Lung (tissue), 11 donors: ENCODE measurements at regions not wholly inside any gene's neighbourhood (a gene's known extent, or its start where the extent isn't known, plus 50 kb on each side); places are given as distances from the start of the nearest gene placed in this dataset.
"Not testable (repeated sequence)": the region's sequence is repeated elsewhere in the genome, so short reads cannot be mapped to it uniquely, and the experiment has no call there.

Source experiments
- ATAC-seq: fragments of 200-7000 bp; cut with Tn5 transposase; one replicate; pipeline ENCODE4 v1.9.1; 2020; ENCODE audit warnings: moderate number of reproducible peaks; ENCODE audit not compliant: insufficient read depth, low FRiP score
- DNase-seq, 3 donors: peaks; one replicate each; pipeline ENCODE4 v3.0.0-alpha.2; 2013 to 2017
- H3K27ac ChIP-seq, 2 donors: one replicate each; pipeline ENCODE4 v1.5.1; 2013; ENCODE audit warnings: mild to moderate bottlenecking in 2 of 2, moderate library complexity in 2 of 2, control low read depth in 1 of 2, inconsistent platforms in 1 of 2, low read depth in 1 of 2, low read length in 1 of 2
- H3K27me3 ChIP-seq, 3 donors: one replicate each; pipeline ENCODE4 v1.5.1; 2013; ENCODE audit warnings: low read length in 2 of 3; ENCODE audit not compliant: control insufficient read depth in 3 of 3, insufficient read depth in 3 of 3
- H3K36me3 ChIP-seq, 4 donors: one replicate each; pipeline ENCODE4 v1.5.1; 2013; ENCODE audit warnings: low read length in 4 of 4, mild to moderate bottlenecking in 1 of 4, moderate library complexity in 1 of 4; ENCODE audit not compliant: control insufficient read depth in 4 of 4, insufficient read depth in 4 of 4
- H3K4me1 ChIP-seq, 5 donors: one replicate each; pipeline ENCODE4 v1.5.1; 2013; ENCODE audit warnings: low read length in 5 of 5, mild to moderate bottlenecking in 2 of 5, moderate library complexity in 1 of 5; ENCODE audit not compliant: control insufficient read depth in 5 of 5, insufficient read depth in 5 of 5
- H3K4me3 ChIP-seq: one replicate; pipeline ENCODE4 v1.5.1; 2013; ENCODE audit warnings: mild to moderate bottlenecking, control low read depth, moderate library complexity
- H3K9ac ChIP-seq, 2 donors: one replicate each; pipeline ENCODE4 v1.5.1; 2013; ENCODE audit warnings: low read length in 2 of 2, control low read depth in 1 of 2; ENCODE audit not compliant: insufficient read depth in 1 of 2
- H3K9me3 ChIP-seq, 4 donors: one replicate each; pipeline ENCODE4 v1.5.1; 2013; ENCODE audit warnings: low read length in 3 of 4, mild to moderate bottlenecking in 1 of 4, moderate library complexity in 1 of 4; ENCODE audit not compliant: control insufficient read depth in 4 of 4, insufficient read depth in 3 of 4
- CTCF ChIP-seq: IDR thresholded peaks from 2 replicates; pipeline ENCODE4 v1.5.1; 2012; ENCODE audit warnings: mild to moderate bottlenecking; ENCODE audit errors: control extremely low read depth, extremely low read depth
- WGBS, 2 donors: extraction: QIAGEN DNeasy Blood & Tissue Kit; methylation state at CpG; one replicate each; pipeline ENCODE4 v1.1.7; 2013; 5-methylcytosine and 5-hydroxymethylcytosine counted together
- donor health status: control.
- donor health status: control.
- donor health status: Bipolar disorder and iron deficiency.
- donor health status: healthy.
- donor health status: DM: yes; HTN: yes; CAD: no.

- ATAC-seq (no peak), DNase-seq (no peak)
- Histone ChIP-seq H3K4me1 (no peaks in the 10 kb centered on the region), H3K27ac (no peak overlapping the region), H3K4me3 (no peak overlapping the region), H3K9me3 (peaks cover 0 to 2% (median 0%) of the 10 kb centered on the region in 4 donors), H3K9ac (no peak overlapping the region), H3K36me3 (no peaks in the 10 kb centered on the region), H3K27me3 (no peaks in the 10 kb centered on the region)
- WGBS, 2 donors, result 88 to 95% methylated on average over 8 of the region's 8 CpGs
- TF ChIP-seq CTCF, result no peak
Measured at GRCh38 chr7:66466081-66466600, 162.5 kb upstream of the KCTD7 start.

GRCh38 chr7:66467887-66468286 lies 160.8 kb upstream of the KCTD7 start:
- DNase-seq, result no peak
- WGBS, 2 donors, result 97 to 100% methylated on average over 2 of the region's 2 CpGs
- TF ChIP-seq CTCF, result no peak

GRCh38 chr7:66473064-66473463 lies 155.6 kb upstream of the KCTD7 start:
- H3K4me1 ChIP-seq, H3K27ac ChIP-seq, H3K9me3 ChIP-seq, H3K4me3 ChIP-seq, H3K27me3 ChIP-seq, DNase-seq, H3K9ac ChIP-seq, ATAC-seq: not testable (repeated sequence)
- 71 to 79% methylated on average over 3 of the region's 3 CpGs for WGBS, 2 donors
- peaks cover 0 to 14% (median 0%) of the 10 kb centered on the region in 4 donors for H3K36me3 ChIP-seq

More at GRCh38 chr7:66467887-66468286, 160.8 kb upstream of the KCTD7 start:
- Histone ChIP-seq H3K9ac (no peak overlapping the region), H3K27ac (no peak overlapping the region), H3K27me3 (no peaks in the 10 kb centered on the region), H3K4me3 (no peak overlapping the region), H3K4me1 (no peaks in the 10 kb centered on the region), H3K36me3 (no peaks in the 10 kb centered on the region), H3K9me3 (no peaks in the 10 kb centered on the region)
- ATAC-seq, result no peak

- TF ChIP-seq CTCF, result no peak
- Histone ChIP-seq H3K36me3 (peaks cover 0 to 16% (median 4%) of the 10 kb centered on the region in 4 donors), H3K27ac (no peak overlapping the region), H3K9ac (no peak overlapping the region), H3K9me3 (no peaks in the 10 kb centered on the region), H3K4me3 (no peak overlapping the region), H3K4me1 (no peaks in the 10 kb centered on the region), H3K27me3 (no peaks in the 10 kb centered on the region)
- ATAC-seq (no peak), DNase-seq (no peak)
- 96 to 98% methylated on average over 45 of the region's 45 CpGs for WGBS, 2 donors
Measured at GRCh38 chr7:66474441-66474840, 154.2 kb upstream of the KCTD7 start.

- not testable (repeated sequence) for H3K4me1 ChIP-seq, H3K27me3 ChIP-seq, H3K27ac ChIP-seq, H3K4me3 ChIP-seq, H3K9ac ChIP-seq, H3K9me3 ChIP-seq, ATAC-seq, DNase-seq
- 95 to 96% methylated on average over 3 of the region's 3 CpGs for WGBS, 2 donors
- H3K36me3 ChIP-seq, result peaks cover 0 to 18% (median 5%) of the 10 kb centered on the region in 4 donors
Measured at GRCh38 chr7:66476056-66476455, 152.6 kb upstream of the KCTD7 start.

GRCh38 chr7:66477822-66478397 lies 150.8 kb upstream of the KCTD7 start:
- H3K36me3 ChIP-seq, result peaks cover 0 to 19% (median 6%) of the 10 kb centered on the region in 4 donors
- not testable (repeated sequence) for H3K4me1 ChIP-seq, H3K27ac ChIP-seq, DNase-seq, H3K4me3 ChIP-seq, ATAC-seq, H3K27me3 ChIP-seq, H3K9me3 ChIP-seq, H3K9ac ChIP-seq
- 89 to 96% methylated on average over 3 of the region's 3 CpGs for WGBS, 2 donors
